Uterus (tissue), 3 donors: ENCODE measurements at regions not wholly inside any gene's neighbourhood (a gene's known extent, or its start where the extent isn't known, plus 50 kb on each side); places are given as distances from the start of the nearest gene placed in this dataset.

Experiments
- DNase-seq, 2 donors: peaks; one replicate each; pipeline ENCODE4 v3.0.0-alpha.2; 2019 to 2020
- H3K27ac ChIP-seq, 2 donors: fragments of 200-600 bp; sonication (generic); 1 replicate in 1 of 2; 2 replicates in 1 of 2; pipeline ENCODE4 v1.5.1; 2016 to 2018
- H3K27me3 ChIP-seq, 2 donors: fragments of 200-600 bp; sonication (generic); one replicate each; pipeline ENCODE4 v1.5.1; 2018 to 2019; ENCODE audit warnings: control low read depth in 1 of 2
- H3K36me3 ChIP-seq, 2 donors: fragments of 200-600 bp; sonication (generic); one replicate each; pipeline ENCODE4 v1.5.1; 2019; ENCODE audit warnings: control low read depth in 1 of 2
- H3K4me1 ChIP-seq, 2 donors: fragments of 200-600 bp; sonication (generic); one replicate each; pipeline ENCODE4 v1.5.1; 2018 to 2019; ENCODE audit warnings: control low read depth in 1 of 2
- H3K4me3 ChIP-seq, 2 donors: fragments of 200-600 bp; sonication (generic); 1 replicate in 1 of 2; 2 replicates in 1 of 2; pipeline ENCODE4 v1.5.1; 2018 to 2019; ENCODE audit warnings: mild to moderate bottlenecking in 1 of 2
- H3K9me3 ChIP-seq, 2 donors: fragments of 200-600 bp; sonication (generic); one replicate each; pipeline ENCODE4 v1.5.1; 2019; ENCODE audit warnings: control low read depth in 1 of 2
- CTCF ChIP-seq, 4 experiments: fragments of 200-600 bp in 2 of 4; fragments of 450-650 bp in 2 of 4; sonication (generic) in 2 of 4; IDR thresholded peaks; one replicate each; pipeline ENCODE4 v1.5.1; 2016 to 2019; ENCODE audit warnings: antibody characterized with exemption in 4 of 4, mild to moderate bottlenecking in 2 of 4, moderate library complexity in 1 of 4
- POLR2A ChIP-seq, 2 donors: fragments of 450-650 bp; IDR thresholded peaks; one replicate each; pipeline ENCODE4 v1.6.1; 2016; ENCODE audit warnings: antibody characterized with exemption in 2 of 2, mild to moderate bottlenecking in 1 of 2, moderate library complexity in 1 of 2
- intact Hi-C: fragments of 100-400 bp; cut with DNase I; formaldehyde crosslinking; loops from one replicate; pipeline ENCODE4 v1.15.1; 2023; ENCODE audit warnings: low total_unique reads
- donor health status: DM: yes; HTN: yes; CAD: no.

GRCh38 chr2:129237966-129238725 is 741.3 kb upstream of the RAB6C start:
- TF ChIP-seq POLR2A (IDR thresholded peaks at IDR 0.05), result no peak
- no peak for TF ChIP-seq CTCF (IDR thresholded peaks at IDR 0.05)
- no peaks in the 10 kb centered on the region for H3K4me1 ChIP-seq
- H3K36me3 ChIP-seq, result no peaks in the 10 kb centered on the region
- DNase-seq, result no peak
- H3K27ac ChIP-seq, result no peak overlapping the region
- intact Hi-C loops, result no loop called here
- no peaks in the 10 kb centered on the region for H3K9me3 ChIP-seq
- no peak overlapping the region for H3K4me3 ChIP-seq
- H3K27me3 ChIP-seq, result no peaks in the 10 kb centered on the region

- intact Hi-C loops, result no loop called here
- TF ChIP-seq POLR2A (IDR thresholded peaks at IDR 0.05), result no peak
Measured at GRCh38 chr2:129239141-129239540, 740.3 kb upstream of the RAB6C start.

DNA sequence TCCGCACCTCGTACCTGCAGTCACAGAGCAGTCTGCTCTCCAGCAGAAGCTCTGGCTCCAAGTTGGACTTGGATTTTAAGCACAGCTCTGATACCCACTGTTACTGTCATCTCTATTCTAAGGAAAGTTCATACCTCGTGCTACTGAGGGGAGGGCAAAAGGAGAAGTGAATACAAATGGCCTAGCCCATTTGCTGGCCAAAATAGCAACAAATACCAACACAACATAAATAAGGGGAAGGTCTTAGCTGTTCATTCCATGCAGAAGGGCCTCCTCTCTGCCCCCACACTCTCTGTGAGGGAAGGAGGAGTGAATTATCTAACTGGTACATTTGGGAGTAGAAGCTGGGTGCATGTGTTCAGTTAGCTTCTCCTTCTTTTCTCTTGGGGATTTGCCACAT is 739.4 kb upstream of the RAB6C start:
- Histone ChIP-seq H3K36me3 (no peaks in the 10 kb centered on the region), H3K9me3 (no peaks in the 10 kb centered on the region), H3K27ac (no peak overlapping the region), H3K4me3 (no peak overlapping the region), H3K27me3 (no peaks in the 10 kb centered on the region), H3K4me1 (no peaks in the 10 kb centered on the region)
- intact Hi-C loops, result no loop called here
- no peak for DNase-seq
- no peak for TF ChIP-seq POLR2A (IDR thresholded peaks at IDR 0.05)
- no peak for TF ChIP-seq CTCF (IDR thresholded peaks at IDR 0.05)

More at GRCh38 chr2:129239141-129239540, 740.3 kb upstream of the RAB6C start:
- no peaks in the 10 kb centered on the region for H3K4me1 ChIP-seq
- no peaks in the 10 kb centered on the region for H3K9me3 ChIP-seq
- H3K27me3 ChIP-seq, result no peaks in the 10 kb centered on the region
- H3K27ac ChIP-seq, result no peak overlapping the region
- H3K36me3 ChIP-seq, result no peaks in the 10 kb centered on the region
- DNase-seq, result no peak
- no peak overlapping the region for H3K4me3 ChIP-seq

DNA sequence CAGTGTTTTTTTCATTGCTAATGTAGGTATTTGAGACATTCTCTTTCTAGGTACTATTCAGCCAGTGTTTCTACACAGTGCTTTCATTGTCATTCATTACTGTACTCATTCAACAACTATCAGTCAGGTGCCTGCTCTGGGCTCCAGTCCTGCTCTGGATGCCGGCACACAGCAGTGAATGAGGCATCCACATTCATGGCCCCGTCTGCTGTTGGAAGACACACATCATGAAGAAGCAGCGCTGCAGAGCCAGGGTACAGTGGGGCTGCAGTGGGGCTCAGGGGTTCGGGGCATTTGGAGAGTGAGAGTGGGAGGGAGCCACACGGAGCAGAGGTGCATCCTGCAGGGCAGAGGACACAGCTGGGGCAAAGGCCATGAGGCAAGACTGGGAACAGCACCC is 737.2 kb upstream of the RAB6C start:
- Histone ChIP-seq H3K27me3 (no peaks in the 10 kb centered on the region), H3K27ac (no peak overlapping the region), H3K4me1 (no peaks in the 10 kb centered on the region), H3K9me3 (no peaks in the 10 kb centered on the region), H3K36me3 (no peaks in the 10 kb centered on the region), H3K4me3 (no peak overlapping the region)
- no peak for DNase-seq
- intact Hi-C loops, result no loop called here
- TF ChIP-seq POLR2A (IDR thresholded peaks at IDR 0.05) (no peak), CTCF (IDR thresholded peaks at IDR 0.05) (no peak)

GRCh38 chr2:129247751-129248150 is 731.7 kb upstream of the RAB6C start:
- no peaks in the 10 kb centered on the region for H3K4me1 ChIP-seq
- no peak for TF ChIP-seq POLR2A (IDR thresholded peaks at IDR 0.05)
- intact Hi-C loops, result no loop called here

DNA sequence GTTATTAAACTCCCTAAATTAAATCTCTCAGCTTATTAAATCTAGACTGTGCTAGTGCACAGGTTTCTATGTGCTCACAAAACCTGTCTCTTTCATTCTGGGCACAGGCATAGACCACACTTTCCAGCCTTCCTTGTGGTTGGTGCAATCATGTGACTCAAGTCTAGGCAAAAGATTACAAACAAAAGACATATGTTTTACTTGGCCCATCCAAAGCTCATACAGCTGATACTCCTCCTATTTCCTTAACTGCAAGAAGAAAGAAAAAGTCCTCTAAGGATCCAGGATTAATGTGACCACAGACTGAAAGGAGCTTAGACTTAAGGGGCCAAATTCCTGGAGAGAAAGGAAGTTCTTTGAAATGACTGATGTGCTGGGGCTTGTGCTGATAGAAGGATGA is 731.3 kb upstream of the RAB6C start:
- Histone ChIP-seq H3K4me1 (no peaks in the 10 kb centered on the region), H3K9me3 (no peaks in the 10 kb centered on the region), H3K4me3 (no peak overlapping the region), H3K27ac (no peak overlapping the region), H3K36me3 (no peaks in the 10 kb centered on the region), H3K27me3 (no peaks in the 10 kb centered on the region)
- TF ChIP-seq CTCF (IDR thresholded peaks at IDR 0.05), result no peak
- TF ChIP-seq POLR2A (IDR thresholded peaks at IDR 0.05), result no peak
- intact Hi-C loops, result no loop called here
- DNase-seq, result no peak

More at GRCh38 chr2:129247751-129248150, 731.7 kb upstream of the RAB6C start:
- H3K9me3 ChIP-seq, result no peaks in the 10 kb centered on the region
- no peak overlapping the region for H3K4me3 ChIP-seq
- H3K36me3 ChIP-seq, result no peaks in the 10 kb centered on the region
- no peak for DNase-seq
- no peak overlapping the region for H3K27ac ChIP-seq
- no peaks in the 10 kb centered on the region for H3K27me3 ChIP-seq
